ENCODE measurements at regions not wholly inside any gene's neighbourhood (a gene's known extent, or its start where the extent isn't known, plus 50 kb on each side); places are given as distances from the start of the nearest gene placed in this dataset.

DNA sequence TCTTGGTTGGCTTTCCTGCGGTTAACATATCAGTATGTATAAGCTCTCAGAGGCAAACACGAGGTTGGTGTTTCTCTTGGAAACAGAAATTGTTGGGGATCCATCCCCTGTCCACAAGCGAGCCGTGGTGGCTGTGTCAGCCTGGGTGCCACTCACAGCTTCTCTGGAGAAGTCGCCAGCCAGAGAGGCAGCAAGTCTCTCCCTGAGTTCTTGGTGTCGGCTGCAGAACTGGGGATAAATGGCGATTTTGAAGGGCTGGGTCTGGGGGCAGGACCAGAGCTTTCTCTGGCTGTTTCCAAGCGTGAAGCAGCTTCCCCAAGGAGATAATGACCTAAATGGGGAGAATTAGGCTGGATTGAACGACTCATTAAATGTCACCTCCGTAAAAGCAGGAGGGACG, 335.3 kb downstream of the GLRX3 start:
- H4K20me1 ChIP-seq (ENCODE audit: insufficient read depth) = no peaks in the 10 kb centered on the region
- H3K4me1 ChIP-seq (ENCODE audit: insufficient read depth) = no peaks in the 10 kb centered on the region
- 18 to 29% methylated on average over 11 of the region's 11 CpGs for WGBS, 2 experiments (ENCODE audit: low coverage in 1 of 2, low lambda C conversion rate in 2 of 2, missing lambda C conversion rate in 2 of 2)
- H3K4me2 ChIP-seq (ENCODE audit: unreplicated experiment) = no peak overlapping the region
- DNase-seq = no peak
- H3F3A ChIP-seq (ENCODE audit: insufficient read depth) = no peaks in the 10 kb centered on the region
- no peak overlapping the region for H3K4me3 ChIP-seq
- H3K27me3 ChIP-seq (replicated peaks; ENCODE audit: insufficient read depth) = no peaks in the 10 kb centered on the region
- no peak overlapping the region for H3K9ac ChIP-seq
- TF ChIP-seq EZH2 (IDR thresholded peaks at IDR 0.05; ENCODE audit: insufficient read depth, poor library complexity, severe bottlenecking) (no peak), EZH2phosphoT487 (IDR thresholded peaks at IDR 0.05; ENCODE audit: insufficient read depth, low read depth) (no peak)
- H3K9me2 ChIP-seq (ENCODE audit: insufficient read depth) = no peaks in the 10 kb centered on the region
- H2AFZ ChIP-seq = no peak overlapping the region
- H3K9me3 ChIP-seq (ENCODE audit: low read depth) = no peaks in the 10 kb centered on the region
- H3K27ac ChIP-seq = no peak overlapping the region
- in situ Hi-C loops (cut with MboI) = no loop called here
- H3K36me3 ChIP-seq (ENCODE audit: low read depth) = no peaks in the 10 kb centered on the region
- H3K79me2 ChIP-seq (ENCODE audit: insufficient read depth) = no peaks in the 10 kb centered on the region

DNA sequence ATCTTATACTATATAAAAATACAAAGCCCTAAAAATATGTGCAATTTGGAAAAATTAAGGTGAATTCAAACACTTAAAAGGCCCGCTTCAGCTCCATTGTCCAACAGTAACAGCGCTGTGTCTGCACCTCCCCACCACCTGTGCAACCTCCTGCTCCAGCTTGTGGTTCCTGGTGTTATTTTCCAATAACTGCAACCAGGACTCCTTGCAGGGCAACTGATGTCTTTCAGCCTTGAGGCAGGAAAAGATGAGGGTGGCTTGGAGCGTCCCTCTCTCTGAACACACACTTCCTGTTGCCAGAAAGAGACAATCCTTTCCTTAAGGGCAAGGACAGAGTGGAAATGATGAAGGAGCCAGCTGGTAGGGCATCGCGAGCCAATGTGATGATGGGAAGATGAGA, 336.0 kb downstream of the GLRX3 start:
- no peak overlapping the region for H3K4me3 ChIP-seq

DNA sequence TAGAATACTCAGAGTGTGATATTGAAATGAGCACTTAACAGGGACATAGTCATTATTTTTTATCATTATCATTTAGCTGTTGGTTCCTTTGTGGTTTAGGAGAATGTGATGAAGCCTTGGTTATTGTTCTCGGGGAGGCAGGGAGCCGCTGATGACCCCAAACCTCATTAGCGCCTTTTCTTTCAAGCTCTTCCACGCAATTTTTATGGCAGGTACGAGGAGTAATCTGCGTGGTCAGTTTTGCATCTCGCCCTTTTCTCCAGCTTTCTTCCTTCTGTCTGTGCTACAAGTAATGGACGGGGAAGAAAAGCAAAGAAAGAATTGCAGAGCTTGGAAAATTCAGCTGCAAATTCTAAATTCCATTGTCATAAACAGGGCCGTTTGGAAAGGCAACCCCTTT, 338.4 kb downstream of the GLRX3 start:
- H3F3A ChIP-seq (ENCODE audit: insufficient read depth) = no peaks in the 10 kb centered on the region
- in situ Hi-C loops (cut with MboI) = no loop called here

More for the DNA sequence above, 336.0 kb downstream of the GLRX3 start:
- Histone ChIP-seq H3K27me3 (replicated peaks; ENCODE audit: insufficient read depth) (no peaks in the 10 kb centered on the region), H3K79me2 (ENCODE audit: insufficient read depth) (no peaks in the 10 kb centered on the region), H3K9me2 (ENCODE audit: insufficient read depth) (no peaks in the 10 kb centered on the region), H3K4me2 (ENCODE audit: unreplicated experiment) (no peak overlapping the region), H3K27ac (no peak overlapping the region), H3K9ac (no peak overlapping the region), H4K20me1 (ENCODE audit: insufficient read depth) (no peaks in the 10 kb centered on the region), H3K9me3 (ENCODE audit: low read depth) (no peaks in the 10 kb centered on the region), H2AFZ (no peak overlapping the region), H3F3A (ENCODE audit: insufficient read depth) (no peaks in the 10 kb centered on the region), H3K4me1 (ENCODE audit: insufficient read depth) (no peaks in the 10 kb centered on the region), H3K36me3 (ENCODE audit: low read depth) (no peaks in the 10 kb centered on the region)
- 23 to 30% methylated on average over 5 of the region's 5 CpGs for WGBS, 2 experiments (ENCODE audit: low coverage in 1 of 2, low lambda C conversion rate in 2 of 2, missing lambda C conversion rate in 2 of 2)
- in situ Hi-C loops (cut with MboI) = no loop called here
- TF ChIP-seq EZH2phosphoT487 (IDR thresholded peaks at IDR 0.05; ENCODE audit: insufficient read depth, low read depth) (no peak), EZH2 (IDR thresholded peaks at IDR 0.05; ENCODE audit: insufficient read depth, poor library complexity, severe bottlenecking) (no peak)
- no peak for DNase-seq

DNA sequence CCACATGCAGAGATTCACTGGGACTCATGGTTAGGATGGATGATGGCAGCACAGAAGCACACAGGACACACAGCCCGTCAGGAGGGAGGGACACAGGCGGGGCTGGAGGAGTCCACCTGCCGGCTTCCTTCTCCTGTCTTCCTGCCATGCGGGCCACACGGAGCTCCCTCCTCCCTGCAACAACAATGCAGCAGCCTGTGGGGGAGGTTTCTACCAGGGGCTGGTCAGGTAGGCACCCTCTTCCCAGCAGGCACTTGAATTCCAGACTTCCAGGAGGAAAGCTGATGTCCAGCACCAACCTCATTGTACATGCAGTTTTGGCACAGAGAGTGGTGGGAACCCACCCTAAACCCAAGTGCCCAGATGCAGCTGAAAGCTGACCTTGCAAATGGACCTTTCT, 341.2 kb downstream of the GLRX3 start:
- H3K9ac ChIP-seq = no peak overlapping the region
- no peak for TF ChIP-seq EZH2phosphoT487 (IDR thresholded peaks at IDR 0.05; ENCODE audit: insufficient read depth, low read depth)
- TF ChIP-seq EZH2 (IDR thresholded peaks at IDR 0.05; ENCODE audit: insufficient read depth, poor library complexity, severe bottlenecking) = no peak
- H3K27ac ChIP-seq = no peak overlapping the region
- in situ Hi-C loops (cut with MboI) = no loop called here
- no peak overlapping the region for H3K4me2 ChIP-seq (ENCODE audit: unreplicated experiment)
- no peaks in the 10 kb centered on the region for H3K9me2 ChIP-seq (ENCODE audit: insufficient read depth)
- no peaks in the 10 kb centered on the region for H3K36me3 ChIP-seq (ENCODE audit: low read depth)
- no peak overlapping the region for H3K4me3 ChIP-seq
- H3K4me1 ChIP-seq (ENCODE audit: insufficient read depth) = no peaks in the 10 kb centered on the region
- no peaks in the 10 kb centered on the region for H3K27me3 ChIP-seq (replicated peaks; ENCODE audit: insufficient read depth)
- no peak for DNase-seq
- no peaks in the 10 kb centered on the region for H3K79me2 ChIP-seq (ENCODE audit: insufficient read depth)
- WGBS, 2 experiments (ENCODE audit: low coverage in 1 of 2, low lambda C conversion rate in 2 of 2, missing lambda C conversion rate in 2 of 2) = 31 to 46% methylated on average over 5 of the region's 5 CpGs
- H3F3A ChIP-seq (ENCODE audit: insufficient read depth) = no peaks in the 10 kb centered on the region
- no peaks in the 10 kb centered on the region for H3K9me3 ChIP-seq (ENCODE audit: low read depth)
- H2AFZ ChIP-seq = no peak overlapping the region
- H4K20me1 ChIP-seq (ENCODE audit: insufficient read depth) = no peaks in the 10 kb centered on the region

More for the DNA sequence above, 338.4 kb downstream of the GLRX3 start:
- no peak overlapping the region for H3K9ac ChIP-seq
- DNase-seq = no peak
- H3K27ac ChIP-seq = no peak overlapping the region
- no peaks in the 10 kb centered on the region for H4K20me1 ChIP-seq (ENCODE audit: insufficient read depth)
- H3K79me2 ChIP-seq (ENCODE audit: insufficient read depth) = no peaks in the 10 kb centered on the region
- no peaks in the 10 kb centered on the region for H3K27me3 ChIP-seq (replicated peaks; ENCODE audit: insufficient read depth)
- TF ChIP-seq EZH2phosphoT487 (IDR thresholded peaks at IDR 0.05; ENCODE audit: insufficient read depth, low read depth) (no peak), EZH2 (IDR thresholded peaks at IDR 0.05; ENCODE audit: insufficient read depth, poor library complexity, severe bottlenecking) (no peak)
- H3K36me3 ChIP-seq (ENCODE audit: low read depth) = no peaks in the 10 kb centered on the region
- no peaks in the 10 kb centered on the region for H3K9me2 ChIP-seq (ENCODE audit: insufficient read depth)
- no peak overlapping the region for H3K4me2 ChIP-seq (ENCODE audit: unreplicated experiment)
- 40 to 43% methylated on average over 9 of the region's 9 CpGs for WGBS, 2 experiments (ENCODE audit: low coverage in 1 of 2, low lambda C conversion rate in 2 of 2, missing lambda C conversion rate in 2 of 2)
- H3K9me3 ChIP-seq (ENCODE audit: low read depth) = no peaks in the 10 kb centered on the region
- no peak overlapping the region for H3K4me3 ChIP-seq
- H3K4me1 ChIP-seq (ENCODE audit: insufficient read depth) = no peaks in the 10 kb centered on the region
- no peak overlapping the region for H2AFZ ChIP-seq

DNA sequence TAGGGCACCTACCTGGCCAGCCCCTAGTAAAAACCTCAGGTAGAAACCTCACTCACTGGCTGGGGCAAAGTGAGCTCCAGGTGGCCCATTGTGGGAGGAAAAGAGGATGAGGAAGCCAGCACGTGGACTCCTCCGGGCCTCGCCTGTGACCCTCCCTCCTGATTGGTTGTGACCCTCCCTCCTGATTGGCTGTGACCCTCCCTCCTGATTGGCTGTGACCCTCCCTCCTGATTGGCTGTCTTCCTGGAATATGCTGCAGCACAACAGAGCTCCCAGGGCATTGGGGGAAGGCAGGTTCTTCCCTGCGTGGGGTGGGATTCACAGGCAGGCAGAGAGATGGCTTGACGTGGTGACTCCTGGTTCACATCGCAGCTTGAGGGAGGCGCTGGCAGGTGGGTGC, 343.0 kb downstream of the GLRX3 start:
- Histone ChIP-seq H3K9me2 (ENCODE audit: insufficient read depth) (no peaks in the 10 kb centered on the region), H2AFZ (no peak overlapping the region), H4K20me1 (ENCODE audit: insufficient read depth) (no peaks in the 10 kb centered on the region), H3K4me3 (no peak overlapping the region), H3F3A (ENCODE audit: insufficient read depth) (no peaks in the 10 kb centered on the region), H3K9ac (no peak overlapping the region), H3K4me2 (ENCODE audit: unreplicated experiment) (no peak overlapping the region), H3K79me2 (ENCODE audit: insufficient read depth) (no peaks in the 10 kb centered on the region), H3K9me3 (ENCODE audit: low read depth) (no peaks in the 10 kb centered on the region), H3K36me3 (ENCODE audit: low read depth) (no peaks in the 10 kb centered on the region), H3K27me3 (replicated peaks; ENCODE audit: insufficient read depth) (no peaks in the 10 kb centered on the region), H3K4me1 (ENCODE audit: insufficient read depth) (no peaks in the 10 kb centered on the region), H3K27ac (no peak overlapping the region)
- in situ Hi-C loops (cut with MboI) = no loop called here
- WGBS, 2 experiments (ENCODE audit: low coverage in 1 of 2, low lambda C conversion rate in 2 of 2, missing lambda C conversion rate in 2 of 2) = 47 to 56% methylated on average over 7 of the region's 7 CpGs
- TF ChIP-seq EZH2 (IDR thresholded peaks at IDR 0.05; ENCODE audit: insufficient read depth, poor library complexity, severe bottlenecking) = no peak
- no peak for TF ChIP-seq EZH2phosphoT487 (IDR thresholded peaks at IDR 0.05; ENCODE audit: insufficient read depth, low read depth)
- no peak for DNase-seq

Measured in GM23248 (cell line).